GM20431 (cell line): ENCODE measurements at regions not wholly inside any gene's neighbourhood (a gene's known extent, or its start where the extent isn't known, plus 50 kb on each side); places are given as distances from the start of the nearest gene placed in this dataset.

ENCODE experiments used
- in situ Hi-C: fragments of 300-500 bp; cut with MseI, MboI; formaldehyde crosslinking; loops from one replicate; pipeline ENCODE4 v1.15.0; 2020; ENCODE audit warnings: low sequenced_read_pairs; ENCODE audit not compliant: unreplicated experiment

DNA sequence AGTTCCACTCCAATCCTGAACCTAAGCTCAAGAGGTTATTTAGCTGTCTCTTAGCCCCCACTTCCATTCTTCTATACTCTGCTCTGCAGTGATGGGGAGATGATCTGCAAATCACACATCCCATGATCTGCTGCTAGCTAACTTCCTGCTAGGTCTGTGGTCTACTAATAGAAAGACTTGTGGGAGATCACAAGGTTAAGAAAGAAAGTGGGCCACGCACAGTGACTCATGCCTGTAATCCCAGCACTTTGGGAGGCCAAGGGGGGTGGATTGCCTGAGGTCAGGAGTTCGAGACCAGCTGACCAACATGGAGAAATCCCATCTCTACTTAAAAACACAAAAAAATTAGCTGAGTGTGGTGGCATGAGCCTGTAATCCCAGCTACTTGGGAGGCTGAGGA is 471.1 kb upstream of the NWD2 start:
- in situ Hi-C loops: no loop called here

DNA sequence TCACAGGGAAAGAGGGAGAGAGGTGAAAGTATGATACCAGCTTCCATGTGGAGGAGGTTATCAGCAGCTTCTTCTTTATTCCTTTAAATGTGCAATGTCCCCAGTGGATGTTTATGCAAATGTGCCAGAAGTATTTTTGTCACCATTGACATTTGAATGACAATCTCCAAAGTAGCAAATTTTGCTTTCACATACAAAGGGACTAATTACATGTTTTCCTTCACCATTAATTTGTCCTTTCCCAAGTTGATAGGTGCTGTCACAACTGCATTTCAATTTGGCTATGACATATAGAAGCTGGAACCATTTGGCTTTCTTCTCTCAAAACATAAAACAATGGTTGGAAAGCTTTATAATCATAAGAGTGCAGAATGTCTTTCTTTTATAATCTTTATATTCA is 469.0 kb upstream of the NWD2 start:
- in situ Hi-C loops: no loop called here

DNA sequence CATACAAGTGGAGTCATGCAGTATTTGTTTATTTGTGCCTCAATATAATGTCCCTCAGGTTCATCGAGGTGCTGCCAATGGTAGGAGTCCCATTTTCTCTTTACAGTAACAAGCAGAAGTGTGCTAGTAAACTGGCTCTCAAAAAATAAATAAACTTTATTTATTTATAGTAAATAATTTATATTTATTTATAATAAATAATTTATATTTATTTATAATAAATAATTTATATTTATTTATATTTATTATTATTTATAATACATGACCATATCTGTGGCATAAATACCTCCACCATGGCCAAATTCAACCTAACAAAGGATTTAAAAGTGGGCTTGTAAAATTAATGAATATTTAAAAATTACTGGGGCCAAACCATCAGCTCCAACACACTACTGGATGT is 464.9 kb upstream of the NWD2 start:
- in situ Hi-C loops: no loop called here

DNA sequence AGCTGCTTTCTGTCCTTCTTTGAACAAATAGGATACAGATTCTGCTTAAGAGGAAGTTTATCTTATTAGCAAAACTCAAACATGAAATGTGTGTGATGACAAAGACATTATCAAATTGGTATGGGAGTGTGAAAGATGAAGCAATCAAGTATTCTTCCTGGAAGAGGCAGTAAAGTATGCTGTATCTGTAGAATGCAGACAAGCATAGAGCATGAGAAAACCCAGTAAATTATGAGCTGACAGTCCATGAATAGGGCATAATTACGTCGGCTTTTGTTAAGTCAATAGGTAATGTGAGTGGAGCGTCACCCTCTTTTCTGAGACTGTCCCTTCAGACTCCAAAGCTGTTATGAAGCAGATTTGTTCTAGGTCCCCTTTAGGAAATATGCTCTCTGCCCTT is 458.6 kb upstream of the NWD2 start:
- in situ Hi-C loops: no loop called here

DNA sequence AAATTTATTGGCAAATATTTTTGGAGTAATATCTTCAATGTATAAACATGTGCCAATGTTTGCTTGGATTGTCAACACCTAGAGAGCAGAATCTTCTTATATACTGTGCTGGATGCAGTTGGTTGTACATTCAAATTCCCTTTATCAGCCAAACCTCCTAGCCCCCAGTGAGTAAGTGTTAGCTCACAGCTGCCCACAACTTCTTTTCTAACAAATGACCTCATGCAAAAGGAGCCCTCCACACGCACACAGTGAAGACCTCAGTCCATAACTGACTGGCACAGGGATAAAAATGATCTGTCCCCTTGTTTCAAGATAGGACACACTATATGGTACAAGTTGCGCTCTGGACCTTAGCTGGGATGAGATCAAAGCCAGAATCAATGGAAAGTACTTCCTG is 458.0 kb upstream of the NWD2 start:
- in situ Hi-C loops: no loop called here

DNA sequence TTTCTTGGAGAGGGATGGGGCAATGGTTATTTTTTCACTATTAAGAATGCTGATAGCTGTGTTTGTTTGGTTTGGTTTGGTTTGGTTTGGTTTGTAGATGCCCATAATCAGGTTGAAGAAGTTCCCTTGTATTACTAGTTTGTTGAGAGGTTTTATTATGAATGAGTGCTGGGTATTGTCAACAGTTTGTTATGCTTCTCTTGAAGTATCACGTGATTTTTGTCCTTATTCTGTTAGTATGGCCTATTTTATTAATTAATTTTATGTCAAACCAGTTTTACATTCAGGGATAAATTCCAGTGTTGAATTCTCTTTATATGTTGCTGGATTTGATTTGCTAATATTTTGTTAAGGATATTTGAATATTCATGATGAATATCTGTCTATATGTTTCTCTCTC is 449.8 kb upstream of the NWD2 start:
- in situ Hi-C loops: no loop called here

DNA sequence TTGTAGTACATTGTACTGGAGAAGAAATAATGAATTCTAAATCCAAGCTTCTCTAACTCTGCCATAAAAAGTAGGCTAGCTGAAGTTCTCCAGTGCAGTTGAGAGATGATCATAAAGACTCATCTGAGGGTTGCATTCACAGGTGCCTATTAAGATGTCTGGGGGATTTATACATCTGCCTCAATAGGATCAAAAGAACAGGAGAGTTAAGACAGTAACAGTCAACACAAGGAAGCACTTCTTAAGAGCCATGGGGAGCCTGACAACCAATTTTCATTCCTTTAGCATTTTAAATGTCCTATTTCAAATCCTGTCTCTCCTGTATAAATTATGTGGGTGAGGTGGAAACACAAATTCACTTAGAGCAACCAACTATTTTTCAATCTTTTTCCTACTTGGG is 432.4 kb upstream of the NWD2 start:
- in situ Hi-C loops: no loop called here

DNA sequence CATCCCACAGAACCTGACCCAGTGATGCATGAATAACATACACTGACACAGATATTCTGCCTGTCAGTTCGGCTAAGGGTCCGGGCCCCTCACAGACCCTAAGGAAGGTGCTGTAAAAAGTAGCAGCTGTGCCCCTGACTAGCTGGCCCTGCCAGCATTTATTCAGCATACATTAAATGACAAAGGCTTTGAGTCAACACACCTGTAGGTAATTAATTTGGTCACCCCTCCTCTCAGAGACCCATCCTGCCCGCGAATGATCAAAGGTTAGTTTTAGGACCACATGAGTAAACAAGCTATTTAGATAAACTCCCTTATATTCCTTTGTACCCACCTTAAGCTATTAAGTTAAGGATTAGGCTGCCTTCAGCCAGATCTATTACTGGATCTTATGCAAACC is 429.0 kb upstream of the NWD2 start:
- in situ Hi-C loops: no loop called here

DNA sequence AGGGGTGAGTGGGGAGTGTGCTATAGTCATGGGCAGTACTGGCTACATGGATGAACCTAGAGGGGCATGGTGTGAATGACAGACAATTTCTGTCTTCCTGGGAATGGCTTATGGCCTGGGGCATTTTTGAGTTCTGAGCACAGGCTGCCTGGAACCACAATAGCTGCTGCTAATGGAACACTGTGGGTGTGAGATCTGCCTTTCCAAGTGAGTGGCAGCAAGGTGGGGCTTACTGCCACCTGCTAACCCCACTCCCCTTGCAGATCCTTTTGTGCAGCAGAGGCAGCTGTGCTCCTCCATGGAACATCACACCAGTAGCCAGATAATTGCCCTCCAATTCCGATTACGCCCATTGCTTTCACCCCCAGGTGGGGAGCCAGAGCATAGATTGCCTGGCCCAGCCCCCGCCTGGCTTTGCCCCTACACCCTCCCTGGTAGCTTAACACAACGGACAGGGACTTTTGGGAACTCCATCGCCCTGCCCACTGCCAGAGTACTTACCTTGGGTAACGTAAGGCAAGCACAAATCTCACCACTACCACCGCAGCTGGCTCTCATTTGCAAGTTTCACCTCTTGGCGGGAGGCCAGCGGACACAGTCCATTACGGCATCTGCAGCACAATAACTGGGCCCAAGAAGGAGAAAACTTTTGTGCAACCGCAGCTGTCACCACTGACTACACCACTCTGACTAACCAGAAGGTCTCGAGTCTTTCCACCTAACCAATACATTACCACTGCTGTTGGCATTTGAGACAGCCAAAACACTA is 421.2 kb upstream of the NWD2 start:
- in situ Hi-C loops: no loop called here

DNA sequence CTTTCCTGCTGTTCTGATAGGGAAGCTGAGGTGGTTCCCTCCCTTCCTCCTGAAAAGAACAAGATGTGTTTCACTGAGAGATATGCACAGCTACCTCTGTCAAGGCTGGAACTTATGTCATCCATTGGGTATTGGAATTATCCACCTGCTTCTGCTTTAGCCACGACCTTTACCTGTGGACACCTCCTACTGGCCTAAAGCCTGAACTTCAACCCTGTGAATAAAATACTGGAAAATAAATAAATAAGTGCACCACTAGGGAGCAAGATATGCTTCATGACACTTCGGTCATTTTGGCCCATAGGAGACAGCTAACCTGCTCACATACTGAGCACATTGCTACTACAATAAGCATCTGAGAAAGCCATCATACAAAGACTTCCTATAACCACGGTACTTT is 419.9 kb upstream of the NWD2 start:
- in situ Hi-C loops: no loop called here

DNA sequence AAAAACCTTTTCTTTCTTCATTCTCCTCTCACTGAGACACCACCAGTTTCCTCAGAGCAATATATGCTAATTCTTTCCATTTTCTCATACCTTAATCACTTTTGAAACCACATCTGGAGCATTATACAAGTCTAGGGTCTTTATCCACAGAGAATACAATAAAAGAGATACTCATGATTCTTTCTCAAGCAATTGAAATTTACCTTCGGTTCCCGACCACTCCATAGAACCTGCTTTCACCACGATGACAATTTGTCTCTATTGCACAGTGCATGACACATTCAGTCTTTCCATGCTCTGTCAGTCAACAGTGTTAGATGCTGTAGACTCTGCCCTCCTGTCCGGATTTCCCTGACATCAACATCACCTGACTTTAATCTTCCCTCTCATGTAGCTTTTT is 409.3 kb upstream of the NWD2 start:
- in situ Hi-C loops: no loop called here

DNA sequence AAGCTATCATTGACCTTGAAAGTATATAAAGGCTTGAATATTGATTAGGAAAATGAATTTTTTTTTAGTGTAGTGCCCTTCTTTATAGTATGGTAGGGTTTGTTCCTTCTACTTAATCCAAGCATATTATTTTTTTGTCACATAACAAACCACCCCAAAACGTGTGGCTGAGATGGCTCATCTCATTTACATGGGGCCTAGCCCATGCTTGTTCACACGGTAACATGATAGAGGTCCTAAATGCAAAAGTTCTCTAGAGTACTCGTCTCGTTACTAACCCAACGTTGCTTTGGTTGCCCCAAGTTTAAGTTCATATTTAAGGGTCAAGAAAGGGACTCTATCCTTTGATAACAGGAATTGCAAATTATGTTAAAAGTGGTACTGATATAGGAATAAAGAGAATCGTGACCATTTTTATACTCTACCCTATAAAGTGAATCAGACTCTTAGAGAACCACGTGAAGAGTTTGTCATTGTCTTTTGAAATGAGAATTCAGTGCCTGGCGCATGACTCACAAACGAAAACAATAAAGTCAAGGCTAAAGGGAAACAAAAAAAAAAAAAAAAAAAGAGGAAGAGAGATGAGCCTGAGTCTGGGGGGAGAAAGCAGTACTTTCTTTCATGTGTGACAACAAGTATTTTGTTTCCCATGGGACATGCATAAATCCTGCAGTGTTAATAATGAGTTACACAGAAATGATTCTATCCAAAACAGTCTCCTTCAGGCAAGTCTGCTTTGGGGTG is 402.8 kb upstream of the NWD2 start:
- in situ Hi-C loops: no loop called here

DNA sequence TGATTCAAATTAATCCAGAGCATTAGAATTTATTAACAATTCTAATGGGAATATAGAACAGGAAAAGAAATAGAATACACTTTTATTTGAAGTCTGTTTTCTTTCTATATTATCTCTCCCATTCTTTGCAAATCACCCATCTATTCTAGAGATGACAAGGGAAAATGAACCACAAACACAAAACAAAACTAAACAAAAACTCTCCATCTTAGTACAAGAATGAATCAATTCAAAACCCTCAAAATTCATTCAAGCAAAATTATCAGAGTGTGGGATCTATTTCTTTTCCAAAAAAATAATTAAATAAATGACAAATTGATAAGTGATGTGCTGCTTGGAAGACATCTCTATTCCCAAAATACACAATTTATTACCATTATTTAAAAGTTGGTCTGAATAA is 400.1 kb upstream of the NWD2 start:
- in situ Hi-C loops: no loop called here

DNA sequence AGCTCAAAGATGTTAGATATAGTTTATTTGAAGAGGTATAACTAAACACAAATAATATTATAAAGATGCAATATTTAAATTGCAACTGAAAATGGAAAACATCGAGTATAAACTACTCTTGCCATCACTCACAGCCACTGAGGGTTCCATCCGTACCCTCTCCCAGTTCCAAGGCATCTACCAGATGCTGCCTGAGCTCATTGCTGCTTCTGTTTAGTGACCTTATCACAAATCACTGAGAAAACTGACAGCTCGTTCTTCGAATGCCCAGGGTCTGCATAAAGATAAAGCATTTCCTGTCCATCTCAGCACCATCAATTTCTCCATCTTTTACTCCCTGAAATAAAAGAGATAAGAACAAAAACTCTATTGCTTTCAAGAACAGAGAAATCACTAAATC is 391.7 kb upstream of the NWD2 start:
- in situ Hi-C loops: no loop called here

DNA sequence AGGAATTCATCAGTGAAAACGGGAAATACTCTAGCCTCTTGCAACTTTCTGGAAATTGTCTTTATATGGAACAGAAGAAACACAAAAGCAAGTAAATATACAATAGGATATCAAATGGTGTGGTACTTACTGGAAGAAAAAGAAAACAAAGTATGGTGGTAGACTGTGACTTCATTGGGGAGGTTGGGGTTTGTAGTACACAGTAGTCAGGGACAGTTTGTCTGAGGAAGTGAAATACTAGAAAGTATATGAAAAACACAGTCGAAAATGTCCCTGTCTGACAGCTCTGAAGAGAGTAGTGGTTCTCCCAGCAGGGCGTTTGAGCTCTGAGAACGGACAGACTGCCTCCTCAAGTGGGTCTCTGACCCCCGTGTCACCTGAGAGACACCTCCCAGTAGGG is 390.0 kb upstream of the NWD2 start:
- in situ Hi-C loops: no loop called here

DNA sequence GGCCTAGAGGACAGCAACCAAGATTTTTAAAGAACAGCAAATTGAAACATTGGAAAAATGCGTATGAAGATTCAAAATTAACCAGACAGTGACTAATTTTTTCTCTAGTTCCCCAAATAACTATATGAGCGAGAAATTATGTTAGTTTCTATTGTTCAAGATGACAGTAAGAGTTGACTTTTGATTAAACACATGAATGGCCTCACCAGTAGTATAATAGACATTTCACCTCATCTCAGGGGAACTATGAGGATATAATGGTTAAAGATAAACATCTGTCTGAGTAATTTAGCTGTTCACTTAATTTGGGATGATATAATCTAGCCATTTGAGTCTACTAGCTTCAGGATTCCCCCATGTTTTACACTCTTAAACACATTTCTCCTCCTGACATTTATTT is 380.9 kb upstream of the NWD2 start:
- in situ Hi-C loops: no loop called here

DNA sequence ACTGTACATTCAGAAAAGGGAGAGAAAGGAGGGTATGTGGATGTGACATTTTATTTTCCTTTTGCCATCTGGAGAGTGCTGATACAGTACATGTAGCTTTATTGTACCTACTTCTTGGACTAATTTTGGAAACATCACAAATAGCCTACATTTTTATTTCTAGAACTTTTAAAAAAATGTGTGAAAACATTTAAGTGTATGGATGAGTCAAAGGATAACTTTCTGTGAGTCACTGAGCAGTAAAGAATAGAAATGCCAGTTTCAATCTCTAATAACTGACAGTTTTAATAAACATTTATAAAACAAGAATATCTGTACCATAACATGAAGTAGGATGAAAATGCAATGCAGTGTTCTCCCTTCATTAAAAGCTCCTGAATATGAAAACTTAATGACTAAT is 374.4 kb upstream of the NWD2 start:
- in situ Hi-C loops: no loop called here

DNA sequence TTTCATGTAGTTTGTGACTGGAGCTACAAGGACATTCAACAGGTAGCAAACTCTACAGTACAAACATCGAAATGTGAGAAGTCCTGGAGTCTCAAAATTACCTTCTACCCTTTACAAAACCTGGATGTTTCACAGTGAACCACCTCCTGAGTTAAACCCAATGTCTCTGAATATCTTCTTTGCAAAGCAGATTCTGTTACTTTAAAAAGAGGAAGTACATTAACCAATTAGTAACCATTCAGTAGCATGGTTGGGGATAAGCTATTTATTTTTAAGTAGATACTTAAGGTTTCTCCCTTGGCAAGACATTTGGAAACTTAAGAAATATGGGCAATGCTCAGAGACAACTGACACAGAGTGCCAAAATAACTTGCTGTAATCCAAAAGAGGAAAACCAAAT is 371.9 kb upstream of the NWD2 start:
- in situ Hi-C loops: no loop called here

DNA sequence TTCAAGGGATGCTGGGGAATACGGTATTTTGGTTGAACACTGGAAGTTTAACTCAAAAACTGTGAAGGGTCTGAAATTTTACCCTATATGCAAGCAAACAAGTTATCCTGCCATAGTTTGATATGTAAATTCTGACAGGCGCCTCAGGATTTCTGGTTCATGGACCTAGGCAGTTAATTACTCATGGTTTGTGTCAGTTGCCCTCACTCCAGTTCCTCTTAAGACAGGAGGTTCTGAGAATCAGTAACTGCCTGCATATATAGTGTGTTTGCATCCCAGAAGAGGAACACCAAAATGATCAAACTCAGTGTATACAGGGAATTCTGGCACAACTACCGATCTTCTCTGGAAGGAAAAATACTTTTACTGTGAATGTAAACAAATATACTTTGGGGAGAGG is 360.4 kb upstream of the NWD2 start:
- in situ Hi-C loops: no loop called here

DNA sequence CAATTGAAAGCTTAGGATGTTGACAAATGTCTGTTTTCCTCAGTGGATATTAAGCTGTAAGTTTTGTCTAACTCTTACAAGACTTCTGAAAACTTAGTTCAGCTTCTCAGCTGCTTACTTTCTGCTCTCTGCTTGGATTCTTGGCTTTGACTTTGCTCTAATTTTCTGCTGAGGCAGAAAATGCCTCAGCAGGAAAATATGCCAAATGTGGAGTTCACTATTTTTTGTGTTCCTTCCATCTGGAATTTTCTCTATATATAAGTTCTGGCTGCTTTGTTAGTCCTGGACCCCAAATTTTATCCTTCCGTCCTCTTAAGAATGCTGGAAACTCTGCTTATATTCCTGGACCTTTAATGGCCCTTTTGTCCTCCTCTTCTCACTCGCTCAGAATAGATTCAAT is 352.6 kb upstream of the NWD2 start:
- in situ Hi-C loops: no loop called here

DNA sequence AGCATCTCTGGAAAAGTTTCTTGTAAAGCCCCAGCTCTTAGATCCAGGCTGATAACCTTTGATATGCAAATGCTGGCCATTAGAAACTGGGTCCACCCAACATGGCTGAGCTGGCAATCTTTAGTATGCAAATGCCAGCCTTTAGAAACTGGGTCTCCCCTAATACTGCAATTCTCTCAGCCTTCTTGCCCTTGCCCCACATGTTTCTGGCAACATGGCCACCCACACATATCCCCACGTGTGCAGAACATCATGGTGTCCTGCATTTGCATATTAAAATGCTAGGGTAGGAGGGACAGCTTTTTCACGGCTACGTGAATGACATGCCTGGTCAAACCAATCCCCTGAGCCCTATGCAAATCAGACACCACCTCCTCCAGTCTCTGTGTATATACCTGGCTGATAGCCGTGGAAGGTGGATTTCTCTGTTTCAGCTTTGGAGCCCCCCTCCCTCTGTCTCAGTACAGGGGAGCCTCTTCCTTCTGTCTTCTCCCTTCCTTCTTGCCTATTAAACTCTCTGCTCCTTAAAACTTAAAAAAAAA is 344.0 kb upstream of the NWD2 start:
- in situ Hi-C loops: no loop called here

DNA sequence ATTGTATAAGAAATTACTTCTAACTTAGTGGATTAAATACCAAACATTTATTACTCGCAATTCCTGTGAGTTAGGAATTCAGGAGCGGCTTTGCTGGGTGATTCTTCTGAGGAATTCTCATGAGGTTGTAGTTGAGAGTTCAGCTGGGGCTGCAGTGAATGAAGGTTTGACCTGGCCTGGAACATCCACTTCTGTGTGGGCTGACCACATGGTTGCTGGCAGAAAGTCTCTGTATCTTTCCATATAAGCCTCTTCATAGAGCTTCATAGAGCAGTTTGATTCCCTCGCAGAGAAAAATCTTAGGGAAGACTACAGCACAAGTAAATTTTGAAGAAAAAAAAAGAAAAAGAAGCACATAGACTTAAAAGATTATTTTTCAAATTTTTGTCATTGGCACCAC is 339.7 kb upstream of the NWD2 start:
- in situ Hi-C loops: no loop called here
